RCC 7860 (cell line): ENCODE measurements at regions not wholly inside any gene's neighbourhood (a gene's known extent, or its start where the extent isn't known, plus 50 kb on each side); places are given as distances from the start of the nearest gene placed in this dataset.

Experiments used
- DNase-seq: peaks from one replicate; pipeline ENCODE4 v3.0.0-alpha.2; 2015; ENCODE audit warnings: low spot score
- FAIRE-seq: peaks from 2 replicates; lab custom pipeline; 2012; peaks lifted over from hg19 to GRCh38; lab: Jason Lieb, UNC

DNA sequence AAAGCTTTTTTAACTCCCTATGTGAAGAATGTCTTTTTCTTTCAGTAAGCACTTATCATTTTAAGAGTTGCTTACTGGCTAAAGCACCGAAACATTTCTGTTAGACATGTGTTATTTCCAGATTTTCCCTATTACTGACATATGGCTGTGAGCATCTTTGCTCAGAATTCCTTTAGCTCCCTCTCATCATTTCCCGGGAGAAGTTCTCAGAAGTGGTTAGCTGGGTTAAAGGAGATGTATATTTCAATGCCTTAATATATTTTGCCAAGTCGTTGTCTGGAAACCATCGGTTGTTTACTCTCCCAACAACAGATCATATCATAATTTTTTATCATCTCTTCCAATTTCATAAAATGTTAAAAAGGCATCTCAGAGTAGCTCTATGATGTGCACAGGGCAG lies 396.5 kb downstream of the OCA2 start:
- DNase-seq (no peak), FAIRE-seq (no peak)

DNA sequence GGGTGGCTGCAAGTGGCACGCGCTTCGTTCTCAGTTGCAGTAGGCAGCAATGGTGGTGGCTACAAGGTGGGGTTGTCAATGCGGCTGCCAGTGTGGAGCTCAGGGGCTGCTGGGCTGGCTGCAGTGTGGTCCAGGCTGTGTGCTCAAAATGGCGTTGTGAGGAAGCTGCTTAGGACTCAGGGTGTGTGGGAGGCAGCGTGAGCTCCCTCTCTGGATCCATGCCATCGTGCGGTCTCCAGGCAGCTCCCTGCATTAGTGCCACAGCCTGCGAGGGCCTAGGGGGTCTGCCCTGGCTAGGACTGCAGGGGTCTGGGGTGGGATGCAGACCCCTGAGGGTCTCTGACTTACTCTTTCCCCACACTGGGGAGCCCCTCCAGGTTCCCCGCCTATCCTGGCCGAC lies 397.2 kb downstream of the OCA2 start:
- FAIRE-seq (no peak), DNase-seq (no peak)

DNA sequence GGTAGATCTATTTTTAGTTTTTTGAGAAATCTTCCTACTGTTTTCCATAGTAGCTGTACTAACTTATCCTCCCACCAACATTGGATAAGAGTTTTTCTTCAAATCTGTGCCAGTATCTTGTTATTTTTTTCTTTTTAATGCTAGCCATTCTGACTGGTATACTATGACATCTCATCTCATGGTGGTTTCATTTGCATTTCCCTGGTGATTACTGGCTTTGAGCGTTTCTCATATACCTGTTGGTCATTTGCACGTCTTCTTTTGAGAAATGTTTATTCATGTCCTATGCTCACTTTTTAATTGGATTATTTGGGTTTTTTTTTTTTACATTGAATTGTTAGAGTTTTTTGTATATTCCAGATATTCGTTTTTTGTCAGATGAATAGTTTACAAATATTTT lies 398.1 kb downstream of the OCA2 start:
- FAIRE-seq = no peak

DNA sequence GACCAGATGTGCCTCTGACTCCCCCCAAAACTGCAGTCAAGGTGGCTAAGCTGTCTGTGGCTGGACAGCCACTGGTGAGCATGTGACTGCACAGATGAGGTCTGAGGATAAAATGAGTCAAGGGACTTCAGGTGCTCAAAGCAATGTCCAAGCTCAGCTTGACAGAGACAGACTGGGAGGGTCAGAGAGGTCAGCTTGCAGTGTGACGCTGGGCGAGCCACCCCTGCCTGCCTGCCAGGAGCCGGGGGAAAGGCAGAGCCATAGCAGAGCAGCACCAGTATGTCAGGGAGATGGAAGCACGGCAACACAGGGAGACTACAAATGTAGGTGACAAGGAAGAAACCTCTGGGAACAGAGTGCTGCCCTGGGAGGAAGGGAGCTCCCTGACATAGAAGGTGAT lies 399.4 kb downstream of the OCA2 start:
- FAIRE-seq = no peak
- no peak for DNase-seq

More for the DNA sequence above, 398.1 kb downstream of the OCA2 start:
- no peak for DNase-seq

DNA sequence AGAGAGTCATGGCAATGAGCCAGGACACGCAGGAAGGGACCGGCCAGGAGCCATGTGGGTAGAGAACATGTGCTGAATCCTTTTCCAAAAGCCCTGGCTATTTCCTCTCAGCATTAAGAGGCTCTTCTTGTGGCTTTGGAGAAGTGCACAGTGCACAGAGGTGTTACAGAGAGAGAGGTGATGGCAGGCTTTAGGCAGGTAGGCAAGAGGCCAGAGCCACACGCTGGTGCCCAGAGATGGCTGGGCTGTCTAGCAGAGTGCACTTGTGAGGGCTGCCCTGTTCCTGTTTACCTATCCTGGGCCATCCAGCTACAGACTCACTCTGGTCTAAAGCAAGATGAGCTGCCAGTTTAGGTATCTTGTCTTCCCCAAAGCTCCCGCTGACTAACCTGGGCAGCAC lies 402.6 kb downstream of the OCA2 start:
- FAIRE-seq (no peak), DNase-seq (no peak)

DNA sequence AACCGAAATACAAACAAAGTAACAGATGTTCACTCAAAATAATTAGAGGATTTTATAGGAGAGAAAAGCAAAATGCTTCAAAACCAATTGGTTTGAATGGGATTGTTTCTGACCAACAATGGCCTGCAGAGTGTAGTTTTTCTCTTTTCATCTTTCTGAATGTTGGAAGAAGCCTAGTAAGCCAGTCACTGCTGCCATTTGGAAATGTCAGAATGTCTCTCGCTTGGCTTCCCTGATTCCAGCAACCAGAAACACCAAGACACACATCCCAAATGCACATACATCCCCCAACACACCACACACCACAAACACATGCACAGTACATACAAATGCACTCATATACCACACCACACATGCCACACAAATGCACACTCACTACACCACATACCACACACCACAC lies 403.4 kb downstream of the OCA2 start:
- DNase-seq (no peak), FAIRE-seq (no peak)

DNA sequence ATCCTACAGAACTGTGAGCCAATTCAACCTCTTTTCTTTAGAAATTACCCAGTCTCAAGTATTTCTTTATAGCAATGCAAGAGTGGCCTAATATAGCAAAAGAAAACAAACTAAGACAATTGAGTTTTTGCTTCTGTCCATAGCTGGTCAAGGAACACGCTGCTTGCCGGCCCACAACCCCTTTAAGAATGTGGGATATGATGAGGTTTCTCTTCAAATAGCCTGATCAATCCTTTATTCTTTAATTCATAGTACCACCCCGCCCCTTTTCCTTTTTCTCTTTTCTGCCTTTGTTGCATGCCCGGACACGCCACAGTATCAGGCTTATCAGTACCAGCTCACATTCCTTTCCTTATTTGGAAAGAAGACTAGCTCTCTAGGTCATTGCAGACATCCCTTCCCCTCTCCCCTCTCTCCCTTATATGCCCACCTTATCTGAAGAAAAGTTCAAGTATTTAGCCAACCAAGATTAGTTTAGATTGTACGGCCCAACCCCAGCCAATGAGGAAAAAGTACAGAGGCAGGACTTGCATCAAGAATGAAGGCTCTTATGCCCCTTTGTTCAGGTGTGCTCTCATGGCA lies 404.5 kb downstream of the OCA2 start:
- no peak for DNase-seq
- no peak for FAIRE-seq

DNA sequence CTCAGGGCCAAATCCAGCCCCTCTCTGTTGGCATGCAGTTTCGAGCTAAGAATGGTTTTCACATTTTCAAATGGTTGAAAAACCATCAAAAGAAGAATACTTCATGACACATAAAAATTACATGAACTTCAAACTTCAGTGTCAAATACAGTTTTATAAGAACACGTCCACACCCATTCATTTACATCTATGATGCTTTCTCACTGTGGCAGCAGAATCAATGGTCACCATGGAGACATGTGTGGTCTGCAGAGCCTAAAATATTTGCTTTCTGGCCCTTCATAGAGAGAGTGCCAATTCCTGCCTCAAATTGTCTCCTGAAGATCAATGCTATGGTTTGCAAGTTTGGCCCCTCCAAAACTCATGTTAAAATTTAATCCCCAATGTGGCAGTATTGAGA lies 405.8 kb downstream of the OCA2 start:
- FAIRE-seq = no peak
- DNase-seq = no peak

DNA sequence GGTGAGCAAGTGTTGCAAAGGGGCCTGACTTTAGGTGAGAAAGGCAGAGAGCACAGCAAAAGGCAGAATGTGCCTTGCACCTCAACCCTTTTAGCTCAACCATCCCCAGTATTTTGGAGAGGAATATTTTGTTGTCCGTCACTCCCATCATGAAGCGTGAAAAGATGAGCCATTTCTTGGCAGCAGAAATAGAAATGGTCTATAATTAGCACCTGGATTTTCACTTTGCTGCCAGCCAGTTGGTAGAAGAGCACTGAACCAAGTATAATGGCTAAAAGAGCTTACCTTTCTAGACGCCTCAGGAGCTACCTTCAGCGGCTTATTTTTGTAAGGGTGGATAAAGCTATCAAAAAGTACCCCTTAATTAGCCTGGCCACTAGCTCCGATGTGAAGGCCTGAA lies 406.7 kb downstream of the OCA2 start:
- DNase-seq = no peak
- FAIRE-seq = no peak

DNA sequence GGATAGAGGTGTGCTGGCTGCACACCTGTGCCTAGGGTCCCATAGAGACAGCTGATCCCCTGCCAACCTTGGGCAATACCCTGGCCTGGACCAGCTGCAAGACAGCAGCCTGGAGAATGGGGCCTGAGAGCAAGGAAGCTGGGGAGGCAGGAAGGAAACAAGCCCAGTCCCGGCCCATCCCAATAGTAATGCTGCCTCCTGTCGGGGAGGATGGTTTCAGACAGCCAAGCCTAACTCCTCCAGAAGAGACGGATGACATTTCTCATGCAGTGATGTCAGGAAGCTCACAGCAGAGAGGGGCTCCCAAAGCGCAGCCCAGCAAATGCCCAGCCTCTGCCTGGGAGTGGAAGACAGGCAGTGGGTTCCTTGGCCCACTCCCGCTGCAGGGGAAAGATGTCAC lies 408.8 kb downstream of the OCA2 start:
- FAIRE-seq (no peak), DNase-seq (no peak)

DNA sequence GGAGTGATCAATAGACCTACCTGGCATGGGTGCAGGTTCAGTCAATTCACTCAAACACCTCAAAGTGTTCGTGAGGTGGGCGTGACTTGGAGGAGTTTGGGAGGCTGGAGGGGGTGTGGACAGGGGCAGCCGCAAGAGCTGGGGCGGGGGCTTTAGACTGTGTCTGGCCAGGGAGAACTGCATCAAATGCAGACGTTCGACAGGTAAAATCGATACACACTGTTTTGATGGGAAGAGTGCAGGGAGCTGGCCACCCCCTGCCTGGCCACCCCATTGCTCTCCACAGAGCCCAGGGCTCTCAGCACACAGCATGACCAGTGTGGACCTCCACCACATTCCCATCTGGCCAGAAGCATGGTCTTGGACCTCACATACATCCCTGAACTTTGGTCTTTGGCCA lies 412.1 kb downstream of the OCA2 start:
- no peak for FAIRE-seq
- no peak for DNase-seq

DNA sequence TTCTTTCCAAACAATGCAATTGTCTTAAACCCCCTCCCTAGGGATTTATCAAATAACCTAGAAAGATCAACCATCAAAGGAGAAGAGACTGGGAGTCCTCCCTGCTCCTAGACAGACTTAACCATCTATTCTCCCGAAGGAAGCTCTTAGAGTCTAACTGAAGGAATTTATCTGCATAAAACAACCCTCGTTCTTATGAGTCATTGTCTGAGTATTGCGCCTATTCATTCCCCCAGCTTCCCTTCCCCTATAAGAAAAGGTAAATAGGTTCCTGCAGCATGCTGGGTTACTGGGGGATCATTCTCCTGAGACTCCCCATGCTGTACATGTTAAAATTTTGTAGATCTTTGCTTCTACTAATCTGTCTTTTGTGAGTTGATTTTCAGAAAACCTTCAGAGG lies 412.7 kb downstream of the OCA2 start:
- FAIRE-seq (peak; percentile 70), DNase-seq (peak; percentile 59)

DNA sequence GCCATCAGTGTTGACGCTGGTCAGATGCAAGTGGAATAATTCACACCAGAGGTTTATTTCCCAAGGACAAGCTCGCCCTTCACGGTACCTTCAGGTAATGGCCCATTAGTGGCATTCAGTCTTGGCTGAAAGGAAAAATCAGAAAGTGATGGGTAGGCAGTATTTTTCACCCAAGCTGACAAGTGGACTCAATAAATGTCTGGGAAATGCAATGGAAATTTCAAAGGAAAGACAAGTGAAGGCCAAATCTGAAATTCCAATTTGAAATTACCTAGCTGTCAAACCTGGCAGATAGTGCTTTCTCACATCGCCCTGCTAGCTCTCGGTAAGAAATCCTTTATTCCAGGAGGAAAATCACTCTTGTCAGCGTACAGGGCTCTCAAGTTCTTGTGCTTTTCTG lies 413.5 kb downstream of the OCA2 start:
- no peak for DNase-seq
- no peak for FAIRE-seq

DNA sequence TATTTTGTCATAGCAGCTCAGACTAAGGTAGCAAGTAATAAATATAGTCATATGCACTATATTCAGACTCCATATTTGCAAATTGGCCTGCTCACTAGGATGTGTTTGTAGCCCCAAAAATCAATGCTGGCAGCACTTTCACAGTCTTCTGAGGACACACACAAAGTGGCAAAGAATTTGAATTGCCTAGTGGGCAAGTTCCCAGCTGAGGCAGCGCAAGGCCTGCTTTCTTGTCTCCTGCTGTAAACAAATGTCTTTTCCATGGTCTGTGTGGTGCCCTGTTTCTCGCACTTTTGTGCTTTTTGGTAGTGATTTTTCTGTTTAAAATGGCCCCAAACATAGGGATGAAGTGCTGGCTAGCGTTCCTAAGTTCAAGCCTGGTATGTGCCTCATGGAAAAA lies 416.0 kb downstream of the OCA2 start:
- DNase-seq (no peak), FAIRE-seq (no peak)

DNA sequence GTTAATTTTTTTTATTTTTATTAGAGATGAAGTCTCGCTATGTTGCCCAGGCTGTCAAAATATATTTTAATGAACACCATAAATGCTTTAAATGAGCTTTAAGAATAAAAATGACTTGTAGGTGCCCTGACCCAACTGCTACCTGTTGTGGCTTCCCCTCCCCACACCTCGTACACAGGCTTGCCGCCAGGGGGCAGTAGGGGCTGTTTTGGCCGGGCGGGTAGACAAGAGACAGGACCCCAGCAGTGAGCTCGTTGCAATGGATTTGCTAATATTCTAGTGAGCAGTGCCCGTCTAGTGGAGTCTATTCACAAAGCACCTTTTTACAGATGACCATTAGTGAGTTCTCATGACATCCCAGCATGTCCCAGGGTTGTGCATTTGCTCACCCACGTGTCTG lies 418.1 kb downstream of the OCA2 start:
- DNase-seq (no peak), FAIRE-seq (no peak)

DNA sequence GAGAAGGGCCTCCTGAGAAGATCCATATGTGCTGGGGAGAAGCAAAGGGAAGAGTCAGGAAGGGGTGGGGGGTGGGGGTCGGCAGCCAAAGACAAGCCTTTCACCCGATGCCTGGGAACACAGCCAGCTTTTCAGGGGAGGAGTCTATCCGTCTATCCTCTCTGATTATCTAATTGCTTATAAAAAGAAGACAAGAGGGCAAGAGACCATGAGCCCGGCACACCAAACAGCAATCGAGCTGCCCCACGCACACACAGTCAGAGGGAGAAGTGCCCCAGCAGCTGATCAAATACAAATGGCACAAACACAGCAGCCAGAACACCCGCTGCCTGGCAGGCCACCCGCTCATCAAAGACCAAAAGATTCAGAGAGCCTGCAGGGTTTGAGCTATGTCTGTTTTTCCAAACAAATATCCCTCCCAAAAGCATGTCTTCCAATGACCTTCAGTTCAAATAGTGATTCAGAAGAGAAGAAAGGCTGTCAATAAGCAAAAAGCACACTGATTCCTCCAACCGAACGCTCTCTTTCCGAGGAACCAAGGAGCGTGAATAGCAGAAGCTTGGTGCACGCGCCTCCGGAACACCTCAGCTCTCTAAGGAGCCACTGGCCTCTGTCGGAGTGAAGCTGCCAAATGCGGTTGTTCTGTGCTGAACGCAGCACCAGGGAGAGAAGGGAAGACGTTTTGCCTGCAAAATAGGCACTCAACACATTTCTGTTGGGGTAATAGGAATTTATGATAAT lies 419.2 kb downstream of the OCA2 start:
- FAIRE-seq (no peak), DNase-seq (no peak)

DNA sequence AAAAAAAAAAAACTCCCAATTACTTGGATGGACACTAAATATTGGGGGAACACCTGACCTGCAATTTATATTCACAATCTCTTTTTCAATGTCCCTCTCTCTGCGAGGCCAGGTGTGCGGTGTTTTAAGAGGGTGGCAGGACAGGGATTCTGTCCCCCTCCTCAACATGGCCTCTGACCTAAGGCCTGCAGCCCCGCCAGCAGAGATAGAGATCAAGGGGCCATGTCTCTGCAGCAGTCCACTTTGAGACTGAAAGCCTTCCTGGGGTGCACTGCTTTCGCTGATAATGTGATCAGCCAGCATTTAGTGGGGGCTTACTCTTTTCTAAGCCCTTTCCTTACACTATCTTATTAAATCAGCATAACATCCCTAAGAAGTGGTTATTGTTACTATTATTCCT lies 419.9 kb downstream of the OCA2 start:
- no peak for DNase-seq
- FAIRE-seq = no peak

DNA sequence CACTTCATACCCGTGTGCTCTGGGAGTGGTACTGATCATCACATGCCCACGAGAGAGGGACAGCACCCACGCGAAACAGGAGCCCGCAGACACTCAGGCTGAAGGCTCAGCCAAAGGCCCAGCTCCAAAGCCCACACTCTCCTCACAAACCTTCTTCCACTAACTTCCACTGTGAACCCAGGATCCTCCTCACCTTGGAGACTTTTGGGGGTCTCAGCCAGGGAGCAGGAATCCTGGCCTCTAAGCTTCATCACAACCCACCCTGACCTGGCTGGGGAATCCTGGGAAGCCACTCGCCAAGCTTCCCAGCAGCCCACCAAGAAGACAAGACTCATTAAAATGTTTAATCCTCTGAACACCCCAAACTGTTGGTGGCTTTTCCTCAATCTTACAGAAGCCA lies 421.2 kb downstream of the OCA2 start:
- FAIRE-seq (no peak), DNase-seq (no peak)

DNA sequence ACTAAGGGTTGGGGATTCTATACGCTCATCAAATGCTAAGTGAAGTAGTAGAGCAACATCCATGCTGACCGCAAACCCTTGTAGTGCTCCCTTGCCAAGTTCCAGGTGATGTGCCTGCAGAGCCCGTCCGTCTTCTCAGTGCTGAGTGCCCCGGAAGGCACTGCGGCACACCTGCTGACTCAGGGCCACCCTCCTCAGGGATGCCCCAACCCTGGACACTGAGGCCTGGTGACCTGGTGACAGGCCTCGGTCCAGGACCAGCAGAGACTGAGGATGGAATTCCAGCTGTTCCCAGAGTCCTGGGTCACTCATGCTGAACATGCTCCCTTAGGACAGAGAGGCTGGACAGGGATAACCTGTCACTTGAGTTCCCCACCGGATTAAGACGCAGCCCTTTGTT lies 422.5 kb downstream of the OCA2 start:
- FAIRE-seq = no peak

DNA sequence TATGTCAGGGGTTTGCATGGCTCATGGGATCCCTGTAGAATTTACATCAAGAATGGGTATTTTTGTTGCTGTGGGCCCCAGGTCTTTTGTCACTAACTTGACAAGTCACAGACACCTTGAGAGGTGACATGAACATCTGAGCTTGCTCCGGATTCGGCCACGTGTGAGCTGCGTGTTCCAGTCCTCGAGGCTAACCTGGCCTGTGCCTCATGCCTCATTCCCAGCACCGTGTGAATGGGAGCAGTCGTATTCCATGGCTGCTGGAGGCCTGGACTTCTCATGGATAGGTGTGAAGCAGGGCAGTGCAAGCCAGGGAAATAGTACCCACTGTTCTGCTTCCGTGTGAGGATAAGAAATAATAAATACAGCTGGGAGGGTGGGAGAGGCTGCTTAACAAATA lies 423.5 kb downstream of the OCA2 start:
- DNase-seq (no peak), FAIRE-seq (no peak)

More for the DNA sequence above, 422.5 kb downstream of the OCA2 start:
- DNase-seq = no peak

DNA sequence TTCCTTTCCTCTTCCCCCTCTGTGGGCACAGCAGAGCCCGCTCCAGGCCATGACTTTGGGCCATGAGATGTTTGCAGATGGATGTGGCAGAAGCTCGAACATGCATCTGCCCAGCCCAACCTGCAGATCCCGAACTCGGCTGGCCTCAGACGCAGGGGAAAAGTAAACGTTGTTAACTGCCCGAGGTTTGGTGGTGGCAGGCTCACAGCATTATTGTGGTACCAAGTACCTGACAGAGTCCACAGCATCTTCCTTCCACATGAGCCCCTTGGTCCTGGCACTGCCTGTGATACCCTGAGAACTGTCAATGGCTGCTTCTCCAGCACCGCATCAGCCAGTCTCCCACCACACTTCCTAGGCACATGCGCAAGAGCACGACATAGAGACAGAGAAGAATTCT lies 424.3 kb downstream of the OCA2 start:
- no peak for FAIRE-seq
- no peak for DNase-seq

DNA sequence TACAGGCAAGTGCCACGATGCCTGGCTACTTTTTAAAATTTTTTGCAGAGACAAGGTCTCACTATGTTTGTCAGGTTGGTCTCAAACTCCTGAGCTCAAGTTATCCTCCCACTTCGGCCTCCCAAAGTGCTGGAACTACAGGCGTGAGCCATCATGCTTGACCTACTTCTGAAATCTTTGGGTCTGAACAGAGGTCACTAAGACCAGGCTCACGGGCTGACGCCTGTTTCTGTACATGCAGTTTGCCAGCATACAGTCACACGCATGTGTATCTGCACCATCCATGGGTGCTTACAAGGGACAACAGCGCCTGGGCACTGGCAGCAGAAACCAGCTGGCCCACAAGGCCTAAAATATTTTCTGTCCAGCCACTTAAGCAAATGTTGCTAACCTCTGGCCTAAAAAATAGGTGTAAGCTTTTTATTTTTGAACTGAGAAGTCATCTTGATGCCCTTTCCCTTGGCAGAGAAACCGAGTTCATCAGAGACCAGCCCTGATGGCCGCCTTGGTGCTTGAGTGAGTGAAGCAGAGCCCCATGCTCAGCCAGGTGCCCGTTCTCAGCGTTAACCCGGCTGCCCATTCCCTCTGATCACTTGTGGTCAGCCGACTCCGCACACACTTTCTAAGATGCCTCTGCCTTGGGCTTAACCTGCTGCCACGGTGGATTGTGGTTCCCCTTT lies 425.2 kb downstream of the OCA2 start:
- FAIRE-seq = no peak
- no peak for DNase-seq
